Testis (tissue), 2 donors: ENCODE measurements at regions not wholly inside any gene's neighbourhood (a gene's known extent, or its start where the extent isn't known, plus 50 kb on each side); places are given as distances from the start of the nearest gene placed in this dataset.

Source experiments
- POLR2A ChIP-seq: fragments of 450-650 bp; IDR thresholded peaks from one replicate; pipeline ENCODE4 v1.6.1; 2017; ENCODE audit warnings: antibody characterized with exemption, mild to moderate bottlenecking, moderate library complexity
- TF ChIP-seq, protein P1 (sequence below), 3 experiments: fragments of 450-650 bp in 2 of 3; fragments of 200-600 bp in 1 of 3; sonication (generic) in 1 of 3; IDR thresholded peaks; one replicate each; pipeline ENCODE4 v1.5.1; 2016 to 2019; ENCODE audit warnings: antibody characterized with exemption in 3 of 3, mild to moderate bottlenecking in 2 of 3, moderate library complexity in 1 of 3

DNA sequence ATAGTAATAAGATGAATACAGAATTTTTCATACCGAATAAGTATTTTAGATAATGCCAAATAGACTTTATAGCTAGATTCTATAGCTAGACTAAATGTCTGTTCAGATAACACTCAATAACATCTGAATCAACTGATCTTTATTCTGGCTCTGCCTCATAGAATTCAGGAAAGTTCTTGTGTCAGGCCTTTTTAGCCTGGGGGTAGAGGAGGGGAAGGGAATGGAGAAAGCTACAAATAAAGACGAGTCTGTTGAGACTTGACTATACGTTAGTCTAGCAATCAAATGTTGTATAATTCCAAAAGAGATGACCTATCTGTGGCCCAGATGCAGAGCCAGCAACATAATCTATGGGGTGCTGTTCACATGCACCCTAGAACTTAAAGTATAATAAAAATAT, 106.6 kb upstream of the ABI3BP start:
- TF ChIP-seq, protein P1, sequence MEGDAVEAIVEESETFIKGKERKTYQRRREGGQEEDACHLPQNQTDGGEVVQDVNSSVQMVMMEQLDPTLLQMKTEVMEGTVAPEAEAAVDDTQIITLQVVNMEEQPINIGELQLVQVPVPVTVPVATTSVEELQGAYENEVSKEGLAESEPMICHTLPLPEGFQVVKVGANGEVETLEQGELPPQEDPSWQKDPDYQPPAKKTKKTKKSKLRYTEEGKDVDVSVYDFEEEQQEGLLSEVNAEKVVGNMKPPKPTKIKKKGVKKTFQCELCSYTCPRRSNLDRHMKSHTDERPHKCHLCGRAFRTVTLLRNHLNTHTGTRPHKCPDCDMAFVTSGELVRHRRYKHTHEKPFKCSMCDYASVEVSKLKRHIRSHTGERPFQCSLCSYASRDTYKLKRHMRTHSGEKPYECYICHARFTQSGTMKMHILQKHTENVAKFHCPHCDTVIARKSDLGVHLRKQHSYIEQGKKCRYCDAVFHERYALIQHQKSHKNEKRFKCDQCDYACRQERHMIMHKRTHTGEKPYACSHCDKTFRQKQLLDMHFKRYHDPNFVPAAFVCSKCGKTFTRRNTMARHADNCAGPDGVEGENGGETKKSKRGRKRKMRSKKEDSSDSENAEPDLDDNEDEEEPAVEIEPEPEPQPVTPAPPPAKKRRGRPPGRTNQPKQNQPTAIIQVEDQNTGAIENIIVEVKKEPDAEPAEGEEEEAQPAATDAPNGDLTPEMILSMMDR (IDR thresholded peaks at IDR 0.05): no peak
- TF ChIP-seq POLR2A: no peak
